Mesenteric fat pad (tissue), 1 donor: ENCODE measurements at regions not wholly inside any gene's neighbourhood (a gene's known extent, or its start where the extent isn't known, plus 50 kb on each side); places are given as distances from the start of the nearest gene placed in this dataset. TPM values are rescaled to one million over a fixed set of nuclear protein-coding genes. Genes with fewer than 3 reads are reported as not detected.

Source experiments
- DNase-seq: peaks from one replicate; pipeline ENCODE4 v3.0.0-alpha.2; 2020; ENCODE audit warnings: low spot score
- microRNA-seq: library from miRNA; unstranded; fragments of <30 nt; microRNA quantifications from one replicate; pipeline ENCODE4 v1.2.0, GENCODE V29; 2020; ENCODE audit warnings: borderline number of aligned reads
- donor health status: DM: yes; HTN: yes; CAD: no.

DNA sequence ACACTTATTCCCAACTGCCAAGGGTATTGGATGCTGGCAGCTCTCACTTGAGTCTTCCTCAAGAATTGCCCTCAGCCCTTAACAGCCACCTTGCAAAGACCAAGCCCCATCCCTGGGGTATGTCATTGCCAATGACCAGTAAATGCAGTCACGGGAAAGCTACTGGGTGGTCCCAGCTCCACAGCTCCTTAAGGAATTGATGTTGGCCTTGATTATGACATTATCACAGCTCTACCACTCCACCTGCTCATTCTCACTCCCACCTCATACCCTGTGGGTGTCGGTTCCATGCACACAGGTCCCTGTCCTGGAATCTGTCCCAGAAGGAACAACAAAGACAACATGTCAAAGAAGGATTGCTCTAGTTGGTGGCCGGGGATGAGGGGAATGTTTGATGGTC lies 60.5 kb upstream of the GJB5 start:
- no peak for DNase-seq

GRCh38 chr1:34695580-34695979 lies 59.3 kb upstream of the GJB5 start:
- no peak for DNase-seq

GRCh38 chr1:34696230-34696629 lies 58.6 kb upstream of the GJB5 start:
- DNase-seq, result no peak

- DNase-seq, result no peak
These were observed 57.9 kb upstream of the GJB5 start for GRCh38 chr1:34696981-34697380.

GRCh38 chr1:34697818-34698217 lies 57.0 kb upstream of the GJB5 start:
- no peak for DNase-seq

GRCh38 chr1:34701326-34702060 lies 53.4 kb upstream of the GJB5 start:
- no peak for DNase-seq

Small RNA genes lying in the stretch of these regions (microRNA-seq; reads per million reads assigned to microRNA genes)
- gene MIR552, result not detected
